ENCODE measurements at regions not wholly inside any gene's neighbourhood (a gene's known extent, or its start where the extent isn't known, plus 50 kb on each side); places are given as distances from the start of the nearest gene placed in this dataset.
A peak's percentile ranks its signal among the peaks of the same experiment; 100 is the strongest.

- no peak for DNase-seq (ENCODE audit: low spot score)
Observed at GRCh38 chr2:60603533-60604190, 50.2 kb upstream of the BCL11A start.

- DNase-seq (ENCODE audit: low spot score), result no peak
Observed at GRCh38 chr2:60604486-60605064, 51.1 kb upstream of the BCL11A start.

- DNase-seq (ENCODE audit: low spot score), result no peak
Observed at GRCh38 chr2:60605866-60606265, 52.4 kb upstream of the BCL11A start.

DNA sequence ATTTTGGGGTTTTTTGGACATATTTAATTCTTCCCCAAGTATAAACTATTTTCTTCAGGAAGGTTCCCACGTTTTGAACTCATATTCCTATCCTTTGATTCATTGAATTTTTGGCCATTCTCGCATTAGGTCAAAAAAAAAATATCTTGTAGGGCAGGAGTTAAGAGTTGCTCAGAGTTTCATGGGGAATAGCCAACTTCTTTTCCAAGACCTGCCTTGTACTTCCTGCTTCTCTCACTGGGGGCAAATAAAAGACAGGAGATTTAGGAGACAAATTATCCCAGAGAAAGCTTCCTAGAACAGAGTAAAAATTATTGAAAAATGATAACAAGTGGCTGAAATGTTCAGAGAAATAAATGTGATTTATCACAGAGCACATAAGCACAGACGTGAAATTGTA is 55.2 kb upstream of the BCL11A start:
- no peak for DNase-seq (ENCODE audit: low spot score)

DNA sequence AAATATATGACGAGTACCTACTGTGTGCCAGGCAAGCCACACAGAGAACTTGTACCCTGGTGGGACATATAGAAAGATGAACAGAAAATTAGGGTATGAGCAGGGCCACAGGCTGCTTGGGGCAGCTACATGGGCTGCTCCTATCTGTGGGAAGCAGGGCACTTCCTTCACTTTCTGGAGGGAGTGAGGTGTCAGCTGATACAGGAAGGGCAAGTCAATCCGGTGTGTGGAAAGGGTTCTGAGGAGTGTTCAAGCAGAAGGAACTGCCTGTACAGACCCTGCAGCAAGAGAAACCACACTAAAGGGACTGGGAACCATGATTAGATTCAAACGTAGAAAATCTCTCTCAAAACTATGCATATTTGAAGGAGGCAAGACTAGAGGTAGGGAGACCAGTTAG is 58.6 kb upstream of the BCL11A start:
- no peak for DNase-seq (ENCODE audit: low spot score)

DNA sequence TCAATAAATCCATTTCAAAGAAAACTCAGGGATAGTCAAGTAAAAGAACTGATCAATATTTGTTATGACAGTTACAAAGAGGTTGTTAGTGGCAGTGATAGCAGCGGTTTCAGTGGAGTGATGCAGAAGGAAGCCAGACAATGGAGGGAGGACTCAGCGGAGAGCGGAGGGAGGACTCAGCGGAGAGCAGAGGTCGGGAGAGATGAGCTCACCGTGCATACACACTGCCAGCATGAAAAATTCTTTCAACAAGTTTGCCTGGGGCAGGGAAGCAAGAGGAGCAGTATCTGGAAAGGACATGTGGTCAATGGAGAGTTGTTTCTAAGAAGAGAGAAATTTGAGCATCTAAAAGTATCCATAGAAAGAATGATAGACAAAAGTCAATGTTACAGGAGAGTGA is 60.9 kb upstream of the BCL11A start:
- no peak for DNase-seq (ENCODE audit: low spot score)

DNA sequence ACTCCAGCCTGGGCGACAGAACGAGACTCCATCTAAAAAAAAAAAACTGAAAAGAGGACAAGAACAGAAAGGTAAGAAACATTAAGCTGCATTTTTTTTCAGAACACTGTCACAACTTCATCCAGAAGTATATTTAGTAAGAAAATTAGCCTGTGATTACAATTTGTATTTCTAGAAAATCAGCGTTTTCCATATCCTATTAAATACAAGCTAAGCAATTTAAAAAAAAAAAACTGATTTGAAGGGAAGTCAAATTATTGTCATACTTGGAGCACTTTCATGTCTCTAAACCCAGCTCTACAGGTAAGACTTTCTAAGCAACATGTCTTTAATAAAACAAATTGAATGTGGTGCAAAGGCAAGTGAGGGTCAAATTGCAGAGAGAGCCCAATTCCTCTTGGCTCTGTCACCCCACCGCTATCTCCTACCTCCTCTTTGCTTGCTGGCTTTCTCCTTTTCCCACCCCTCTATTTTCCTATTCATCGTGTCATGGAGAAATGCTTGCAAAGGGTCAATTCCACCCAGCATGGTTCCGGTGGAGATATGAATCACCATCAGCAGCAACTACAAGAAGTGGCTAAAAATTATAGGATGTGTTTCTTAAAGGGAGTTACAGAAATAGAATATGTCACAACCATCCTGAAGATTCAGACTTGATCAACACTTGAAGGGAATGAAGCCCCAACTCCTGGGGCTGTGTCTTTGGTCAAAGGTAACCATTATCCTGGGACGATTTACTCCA is 68.4 kb upstream of the BCL11A start:
- no peak for DNase-seq (ENCODE audit: low spot score)

- no peak for DNase-seq (ENCODE audit: low spot score)
Observed at GRCh38 chr2:60623040-60623439, 69.6 kb upstream of the BCL11A start.

DNA sequence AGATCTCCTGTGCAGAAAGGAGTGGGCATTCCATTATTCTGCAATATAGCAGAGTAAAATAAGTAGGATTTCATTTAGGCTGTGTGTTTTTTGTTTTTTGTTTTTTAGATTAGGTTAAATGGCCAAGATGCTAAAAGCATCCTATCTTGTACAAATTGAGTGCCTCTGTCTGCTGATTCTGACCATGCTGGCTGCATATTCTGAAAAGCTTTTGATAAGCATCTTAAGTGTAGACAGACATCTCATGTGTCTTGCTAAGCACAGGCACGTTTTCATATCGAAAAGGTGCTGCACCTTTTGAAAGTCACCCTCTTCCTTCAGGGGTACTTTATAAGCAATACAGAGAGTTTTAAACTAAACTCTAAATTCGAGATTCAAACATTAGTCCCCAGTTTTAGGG is 74.0 kb upstream of the BCL11A start:
- no peak for DNase-seq (ENCODE audit: low spot score)

- no peak for DNase-seq (ENCODE audit: low spot score)
Observed at GRCh38 chr2:60628026-60628425, 74.6 kb upstream of the BCL11A start.

DNA sequence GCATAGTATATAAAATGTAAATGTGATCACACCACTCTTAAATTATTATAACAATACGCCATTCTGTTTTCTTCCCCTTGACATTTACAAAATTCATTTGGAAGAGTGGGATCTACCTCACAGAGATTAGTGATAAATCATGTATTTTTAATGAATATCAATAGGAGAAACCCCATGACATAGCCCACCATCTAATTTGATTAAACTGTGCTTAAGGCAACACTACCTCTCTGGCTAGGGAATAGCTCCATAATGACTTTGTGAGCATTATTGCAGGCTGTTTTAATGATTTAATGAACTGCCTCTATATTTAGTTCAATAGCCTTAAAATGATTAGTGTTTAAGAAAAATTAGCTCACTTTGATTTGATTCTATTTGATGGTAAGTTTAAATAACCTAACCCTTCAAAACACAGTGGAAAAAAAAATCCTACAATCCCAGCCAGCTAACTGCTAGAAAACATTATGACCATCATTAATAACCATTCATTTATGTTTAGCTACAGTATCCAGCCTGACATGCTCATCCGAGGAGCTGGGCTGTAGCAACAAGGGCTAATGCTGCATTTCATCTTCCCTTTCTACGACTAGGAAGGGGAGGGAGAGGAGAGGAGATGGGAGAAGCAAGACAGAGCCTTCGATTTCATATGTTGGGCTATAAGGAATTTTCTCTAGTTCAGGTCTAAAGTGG is 75.3 kb upstream of the BCL11A start:
- DNase-seq (ENCODE audit: low spot score), result no peak

GRCh38 chr2:60629305-60629662 is 75.8 kb upstream of the BCL11A start:
- no peak for DNase-seq (ENCODE audit: low spot score)

DNA sequence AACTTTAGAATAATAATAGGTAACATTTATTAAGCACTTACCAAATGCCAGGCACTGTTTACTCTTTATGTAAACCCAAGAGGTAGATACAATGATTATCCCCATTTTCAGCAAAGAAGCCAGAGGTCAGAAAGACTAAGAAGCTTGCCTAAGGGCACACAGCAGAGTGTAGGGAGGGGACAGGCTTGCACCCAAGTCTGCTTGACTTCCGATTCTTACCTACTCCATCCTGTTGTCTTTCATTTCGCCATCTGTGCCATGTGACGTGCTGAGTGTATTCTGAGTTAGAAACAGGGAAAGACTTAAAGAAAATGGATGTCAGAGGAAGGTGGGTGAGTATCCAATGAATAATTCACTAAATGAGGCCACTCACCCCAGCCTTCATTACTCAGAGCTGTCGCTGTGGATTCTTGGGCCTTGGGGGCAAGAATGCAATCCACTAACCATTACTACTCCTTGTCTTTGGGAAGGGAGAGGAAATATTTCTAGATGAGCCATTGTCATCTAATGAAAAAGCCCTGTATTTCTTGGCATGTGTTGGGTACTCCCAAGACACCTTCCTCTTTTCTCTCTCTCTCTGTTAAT is 76.4 kb upstream of the BCL11A start:
- DNase-seq (ENCODE audit: low spot score), result no peak

DNA sequence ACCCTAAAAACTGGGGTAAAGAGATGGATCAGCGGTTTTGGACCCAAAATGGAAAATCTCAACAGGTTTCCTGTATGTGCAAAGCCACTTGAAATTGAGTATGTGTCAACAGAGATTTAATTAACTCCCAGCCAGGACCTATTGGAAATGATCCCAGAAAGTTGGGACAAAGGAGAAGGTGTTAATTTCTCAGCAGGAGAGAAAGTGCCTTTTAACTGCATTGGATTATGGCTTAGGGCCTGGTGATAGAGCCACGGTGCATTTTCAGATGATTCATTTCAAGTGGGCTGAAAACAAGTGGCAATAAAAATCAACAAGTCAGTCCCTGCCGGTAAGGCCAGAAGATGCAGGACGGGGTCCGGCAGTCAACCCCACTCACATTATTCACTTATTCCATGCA is 80.2 kb upstream of the BCL11A start:
- DNase-seq (ENCODE audit: low spot score), result no peak

DNA sequence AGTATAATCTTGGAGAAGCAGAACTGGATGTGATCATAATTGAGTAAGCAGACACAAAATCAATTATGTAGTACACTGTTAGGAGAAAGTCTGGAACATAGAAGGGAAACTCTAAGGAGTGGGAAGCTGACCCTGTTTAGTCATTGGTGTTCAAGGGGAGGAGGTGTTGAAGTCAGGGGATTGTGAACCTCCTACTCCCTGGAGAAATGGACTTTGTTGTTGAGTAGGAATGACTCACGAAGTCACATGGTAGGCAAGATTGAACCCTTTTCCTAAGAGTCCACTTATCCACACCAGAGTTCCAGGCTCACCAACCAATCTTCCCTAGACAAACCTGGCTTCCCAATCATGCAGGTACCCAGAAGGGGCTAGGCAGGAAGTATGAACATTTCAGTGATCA is 81.0 kb upstream of the BCL11A start:
- DNase-seq (ENCODE audit: low spot score), result no peak

DNA sequence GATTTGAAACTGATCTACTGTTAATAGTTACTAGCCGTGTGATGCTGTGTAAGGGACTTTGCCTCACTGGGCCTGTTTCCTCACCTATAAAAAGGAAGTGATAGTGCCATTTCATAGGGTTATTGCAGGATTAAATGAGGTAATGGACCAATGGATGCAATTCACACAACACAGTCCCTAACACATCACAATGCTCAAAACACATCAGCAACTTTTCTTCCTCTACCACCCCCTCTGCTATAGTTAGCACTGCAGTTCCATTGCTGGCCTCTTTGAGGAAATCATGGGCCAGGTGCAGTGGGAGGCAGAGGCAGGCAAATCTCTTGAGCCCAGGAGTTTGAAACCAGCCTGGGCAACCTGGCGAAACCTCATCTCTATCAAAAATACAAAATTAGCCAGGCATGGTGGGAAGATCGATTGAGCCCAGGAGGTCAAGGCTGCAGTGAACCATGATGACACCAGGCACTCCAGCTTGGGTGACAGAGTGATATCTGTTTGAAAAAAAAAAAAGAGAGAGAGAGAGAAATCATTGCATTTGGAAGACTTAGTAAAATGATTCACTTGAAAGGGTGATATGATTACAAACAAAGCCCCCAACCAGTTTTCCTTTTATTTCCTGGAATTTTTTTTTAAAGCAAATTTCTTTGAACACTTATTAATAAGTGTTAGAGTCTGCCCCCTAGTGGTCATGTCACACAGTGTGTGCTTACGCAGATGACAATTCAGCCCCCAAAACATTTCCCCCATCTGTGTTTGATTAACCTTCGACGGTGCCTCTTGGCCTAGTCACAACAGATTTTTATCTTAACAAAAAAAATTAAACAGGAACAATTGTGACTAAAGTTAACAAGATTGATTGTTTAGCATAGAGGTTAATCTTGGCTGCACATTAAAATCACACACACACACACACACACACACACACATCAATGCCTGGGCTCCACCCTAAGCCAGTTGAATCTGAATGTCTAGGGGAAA is 88.6 kb upstream of the BCL11A start:
- peak; percentile 47 for DNase-seq (ENCODE audit: low spot score)

GRCh38 chr2:60643747-60644146 is 90.3 kb upstream of the BCL11A start:
- no peak for DNase-seq (ENCODE audit: low spot score)

DNA sequence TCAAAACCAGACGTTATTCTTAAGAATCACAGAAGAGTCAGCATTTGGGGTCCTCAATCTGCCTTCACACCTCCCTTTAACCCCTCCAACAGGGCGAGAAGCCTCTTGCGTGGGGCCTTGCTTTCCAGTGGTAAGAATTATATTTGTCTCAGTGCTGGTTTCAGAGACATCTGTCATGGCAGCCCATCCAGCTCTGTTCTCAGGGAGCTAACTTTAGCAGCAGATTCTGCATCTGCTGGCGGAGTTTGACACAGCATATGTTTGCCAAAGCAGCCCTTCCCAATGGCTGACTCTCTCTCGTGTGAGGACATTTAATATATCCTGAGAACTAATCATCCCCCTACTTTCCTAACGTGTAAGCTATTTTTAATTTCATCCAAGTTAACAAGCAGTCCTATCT is 91.5 kb upstream of the BCL11A start:
- DNase-seq (ENCODE audit: low spot score), result no peak

- DNase-seq (ENCODE audit: low spot score), result no peak
Observed at GRCh38 chr2:60648191-60648590, 94.7 kb upstream of the BCL11A start.

GRCh38 chr2:60649721-60650120 is 96.3 kb upstream of the BCL11A start:
- no peak for DNase-seq (ENCODE audit: low spot score)

DNA sequence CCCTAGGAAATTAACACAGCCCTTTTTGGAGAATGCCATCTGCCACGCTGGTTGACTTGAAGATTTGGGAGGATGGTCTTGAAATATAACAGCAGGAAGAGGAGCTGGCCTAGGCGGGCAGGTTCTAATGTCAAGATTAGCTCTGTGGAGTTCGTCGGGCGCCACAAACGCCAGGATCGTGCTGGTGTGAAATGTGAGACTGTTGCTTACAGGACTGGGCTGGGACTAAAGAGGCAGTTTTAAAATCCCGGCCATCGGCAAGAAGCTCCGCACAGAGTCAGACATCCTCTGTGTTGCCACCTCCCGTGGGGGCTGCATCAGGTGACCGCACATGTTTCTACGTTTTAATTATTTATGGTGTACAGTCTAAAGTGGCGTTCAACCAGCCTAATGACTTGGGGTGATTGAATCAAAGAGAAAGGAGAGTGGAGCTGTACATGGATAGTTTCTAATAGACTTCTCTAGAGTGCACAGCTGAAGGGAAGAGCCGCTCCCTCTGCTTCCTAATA is 99.4 kb upstream of the BCL11A start:
- DNase-seq (ENCODE audit: low spot score), result no peak

All from RKO (cell line).